A549 (cell line): ENCODE measurements at regions not wholly inside any gene's neighbourhood (a gene's known extent, or its start where the extent isn't known, plus 50 kb on each side); places are given as distances from the start of the nearest gene placed in this dataset.

Experiments used
- CHD4 ChIP-seq: fragments of 200-600 bp; sonication (generic); IDR thresholded peaks from 2 replicates; pipeline ENCODE4 v1.6.1; 2016; ENCODE audit warnings: antibody characterized with exemption, mild to moderate bottlenecking, borderline replicate concordance
- HOXA7 ChIP-seq: fragments of 250-450 bp; sonication (Bioruptor Pico); IDR thresholded peaks from 2 replicates; pipeline ENCODE4 v1.5.0; 2020; ENCODE audit warnings: mild to moderate bottlenecking, moderate library complexity
- JUN ChIP-seq, 2 experiments: fragments of >200 bp; sonication (Bioruptor Twin); formaldehyde crosslinking; IDR thresholded peaks; 2 replicates in 1 of 2; 3 replicates in 1 of 2; pipeline ENCODE4 v1.6.1; 2016 to 2017
- PHF8 ChIP-seq: fragments of 200-600 bp; sonication (generic); IDR thresholded peaks from 2 replicates; pipeline ENCODE4 v1.6.1; 2016; ENCODE audit warnings: low read depth, mild to moderate bottlenecking, antibody characterized with exemption, moderate library complexity, borderline replicate concordance
- TF ChIP-seq, protein P1 (sequence below): IDR thresholded peaks from 2 replicates; pipeline ENCODE4 v1.6.1; 2012
- TF ChIP-seq, protein P2 (sequence below): fragments of >200 bp; sonication (Bioruptor Twin); formaldehyde crosslinking; IDR thresholded peaks from 3 replicates; pipeline ENCODE4 v1.5.1; 2016

DNA sequence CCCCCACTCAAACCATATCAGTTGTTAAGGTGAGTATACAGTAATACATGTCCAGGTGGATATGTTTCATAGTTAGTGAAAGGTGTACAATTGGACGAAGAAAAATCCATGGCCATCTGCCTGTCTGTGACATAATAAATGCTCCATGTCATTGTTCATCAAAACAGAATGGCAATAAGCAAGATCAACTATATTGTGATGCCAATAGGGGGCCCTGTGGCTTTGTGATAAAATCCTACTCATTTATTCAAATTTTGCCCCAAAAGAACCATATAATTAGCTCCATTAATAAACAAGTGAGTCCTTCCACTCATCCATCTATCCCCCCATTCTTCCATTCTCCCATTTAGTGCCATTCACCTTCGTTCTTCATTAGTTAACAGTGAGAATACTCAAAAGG is 102.0 kb downstream of the MGST1 start:
- TF ChIP-seq, protein P1, sequence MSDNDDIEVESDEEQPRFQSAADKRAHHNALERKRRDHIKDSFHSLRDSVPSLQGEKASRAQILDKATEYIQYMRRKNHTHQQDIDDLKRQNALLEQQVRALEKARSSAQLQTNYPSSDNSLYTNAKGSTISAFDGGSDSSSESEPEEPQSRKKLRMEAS = no peak
- TF ChIP-seq, protein P2, sequence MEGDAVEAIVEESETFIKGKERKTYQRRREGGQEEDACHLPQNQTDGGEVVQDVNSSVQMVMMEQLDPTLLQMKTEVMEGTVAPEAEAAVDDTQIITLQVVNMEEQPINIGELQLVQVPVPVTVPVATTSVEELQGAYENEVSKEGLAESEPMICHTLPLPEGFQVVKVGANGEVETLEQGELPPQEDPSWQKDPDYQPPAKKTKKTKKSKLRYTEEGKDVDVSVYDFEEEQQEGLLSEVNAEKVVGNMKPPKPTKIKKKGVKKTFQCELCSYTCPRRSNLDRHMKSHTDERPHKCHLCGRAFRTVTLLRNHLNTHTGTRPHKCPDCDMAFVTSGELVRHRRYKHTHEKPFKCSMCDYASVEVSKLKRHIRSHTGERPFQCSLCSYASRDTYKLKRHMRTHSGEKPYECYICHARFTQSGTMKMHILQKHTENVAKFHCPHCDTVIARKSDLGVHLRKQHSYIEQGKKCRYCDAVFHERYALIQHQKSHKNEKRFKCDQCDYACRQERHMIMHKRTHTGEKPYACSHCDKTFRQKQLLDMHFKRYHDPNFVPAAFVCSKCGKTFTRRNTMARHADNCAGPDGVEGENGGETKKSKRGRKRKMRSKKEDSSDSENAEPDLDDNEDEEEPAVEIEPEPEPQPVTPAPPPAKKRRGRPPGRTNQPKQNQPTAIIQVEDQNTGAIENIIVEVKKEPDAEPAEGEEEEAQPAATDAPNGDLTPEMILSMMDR = no peak
- no peak for TF ChIP-seq JUN (IDR thresholded peaks at IDR 0.05)
- TF ChIP-seq HOXA7 (CRISPR knock-in tag) = no peak
- no peak for TF ChIP-seq PHF8
- TF ChIP-seq CHD4 = no peak
